B cell (primary cell): ENCODE measurements at regions not wholly inside any gene's neighbourhood (a gene's known extent, or its start where the extent isn't known, plus 50 kb on each side); places are given as distances from the start of the nearest gene placed in this dataset.

Source experiments
- ATAC-seq: fragments of 200-7000 bp; cut with Tn5 transposase; one replicate; pipeline ENCODE4 v1.10.0; 2021; ENCODE audit warnings: low read depth, mild to moderate bottlenecking, moderate number of reproducible peaks, moderate library complexity
- CTCF ChIA-PET: fragments of 350-600 bp; sonication (Branson Sonifier 250); formaldehyde crosslinking; loops from one replicate; lab custom pipeline; 2021; ENCODE audit warnings: antibody characterized with exemption, inconsistent platforms; lab: Charles Lee
- POLR2A ChIA-PET: fragments of 350-600 bp; sonication (Branson Sonifier 250); formaldehyde crosslinking; loops from one replicate; lab custom pipeline; 2021; ENCODE audit warnings: antibody characterized with exemption; lab: Charles Lee
- DNase-seq: peaks from one replicate; pipeline ENCODE4 v3.0.0; 2013
- H2AFZ ChIP-seq: 2 replicates; pipeline ENCODE4 v1.6.1; 2012; ENCODE audit warnings: mild to moderate bottlenecking, low read depth, low read length; ENCODE audit not compliant: insufficient read depth, poor library complexity, severe bottlenecking
- H3K27ac ChIP-seq, 2 donors: 1 replicate in 1 of 2; 2 replicates in 1 of 2; pipeline ENCODE4 v1.5.1; 2012 to 2013; ENCODE audit warnings: low read length in 2 of 2, mild to moderate bottlenecking in 2 of 2, moderate library complexity in 1 of 2
- H3K27me3 ChIP-seq, 4 experiments: fragments of 200-600 bp in 1 of 4; sonication (generic) in 1 of 4; replicated peaks in 1 of 4; 1 replicate in 2 of 4; 2 replicates in 2 of 4; pipeline versions ENCODE4 v1.6.1 to v1.7.0; 2013 to 2016; ENCODE audit warnings: low read length in 3 of 4, mild to moderate bottlenecking in 2 of 4, mixed read lengths in 1 of 4, moderate library complexity in 1 of 4; ENCODE audit not compliant: insufficient read depth in 4 of 4, control insufficient read depth in 3 of 4; ENCODE audit errors: control extremely low read depth in 1 of 4
- H3K36me3 ChIP-seq, 2 experiments: replicated peaks in 1 of 2; 1 replicate in 1 of 2; 2 replicates in 1 of 2; pipeline versions ENCODE4 v1.6.1 to v1.7.1; 2013; ENCODE audit warnings: low read length in 1 of 2; ENCODE audit not compliant: insufficient read depth in 2 of 2, control insufficient read depth in 1 of 2; ENCODE audit errors: control extremely low read depth in 1 of 2, extremely low read depth in 1 of 2
- H3K4me1 ChIP-seq, 2 donors: fragments of 200-600 bp in 1 of 2; sonication (generic) in 1 of 2; 1 replicate in 1 of 2; 2 replicates in 1 of 2; pipeline versions ENCODE4 v1.5.1 to v1.6.1; 2013 to 2017; ENCODE audit warnings: low read length in 2 of 2; ENCODE audit not compliant: control insufficient read depth in 2 of 2, insufficient read depth in 2 of 2
- H3K4me2 ChIP-seq: replicated peaks from 2 replicates; pipeline ENCODE3; 2012; ENCODE audit warnings: mild to moderate bottlenecking, low read depth, low read length; ENCODE audit not compliant: poor library complexity, severe bottlenecking
- H3K4me3 ChIP-seq, 5 experiments: fragments of 200-600 bp in 1 of 5; sonication (generic) in 1 of 5; 1 replicate in 3 of 5; 2 replicates in 2 of 5; pipeline versions ENCODE4 v1.5.1 to v1.7.0; 2011 to 2016; ENCODE audit warnings: low read length in 4 of 5, mild to moderate bottlenecking in 4 of 5, low read depth in 2 of 5, control low read depth in 1 of 5, moderate library complexity in 1 of 5; ENCODE audit not compliant: insufficient read depth in 1 of 5; ENCODE audit errors: control extremely low read depth in 1 of 5, extremely low read depth in 1 of 5
- H3K79me2 ChIP-seq: fragments of 200-600 bp; sonication (generic); one replicate; pipeline ENCODE4 v1.6.0; 2016; ENCODE audit warnings: low read length; ENCODE audit not compliant: control insufficient read depth, insufficient read depth
- H3K9ac ChIP-seq: fragments of 200-600 bp; sonication (generic); 2 replicates; pipeline ENCODE4 v1.6.1; 2017; ENCODE audit warnings: mild to moderate bottlenecking, low read length, moderate library complexity
- H3K9me3 ChIP-seq, 3 donors: one replicate each; pipeline versions ENCODE4 v1.6.1 to v1.7.1; 2013; ENCODE audit warnings: low read length in 2 of 3; ENCODE audit not compliant: control insufficient read depth in 2 of 3, insufficient read depth in 1 of 3; ENCODE audit errors: control extremely low read depth in 1 of 3
- H4K20me1 ChIP-seq: 2 replicates; pipeline ENCODE4 v1.6.0; 2012; ENCODE audit warnings: mild to moderate bottlenecking, low read length; ENCODE audit not compliant: insufficient read depth, control insufficient read depth, poor library complexity, severe bottlenecking
- H3K27ac Mint-ChIP-seq: one replicate; pipeline ENCODE4 v1.8.0; 2021; ENCODE audit warnings: mixed read lengths
- H3K27me3 Mint-ChIP-seq: one replicate; pipeline ENCODE4 v1.8.0; 2021; ENCODE audit warnings: mixed read lengths
- H3K4me1 Mint-ChIP-seq: one replicate; pipeline ENCODE4 v1.8.0; 2021; ENCODE audit warnings: mixed read lengths
- H3K4me3 Mint-ChIP-seq: one replicate; pipeline ENCODE4 v1.8.0; 2021; ENCODE audit warnings: mixed read lengths
- H3K9me3 Mint-ChIP-seq: one replicate; pipeline ENCODE4 v1.8.0; 2022; ENCODE audit warnings: mixed read lengths; ENCODE audit not compliant: insufficient read depth
- CTCF ChIP-seq: fragments of 200-600 bp; IDR thresholded peaks from one replicate; pipeline ENCODE4 v1.8.0; 2022; ENCODE audit warnings: antibody characterized with exemption, mild to moderate bottlenecking
- EZH2 ChIP-seq: IDR thresholded peaks from 2 replicates; pipeline ENCODE4 v1.6.1; 2012; ENCODE audit warnings: borderline replicate concordance, low read depth, mild to moderate bottlenecking, moderate library complexity, low read length; ENCODE audit not compliant: insufficient read depth, poor library complexity, severe bottlenecking
- WGBS: methylation state at CpG from one replicate; pipeline ENCODE4 v1.1.5; 2013; ENCODE audit warnings: missing lambda C conversion rate; ENCODE audit not compliant: insufficient coverage; 5-methylcytosine and 5-hydroxymethylcytosine counted together
- intact Hi-C: fragments of 100-400 bp; cut with micrococcal nuclease; formaldehyde crosslinking; loops from one replicate; pipeline ENCODE4 v1.10.0; 2022

GRCh38 chr12:46438719-46439319, 66.2 kb upstream of the SLC38A2 start:
- H3K4me1 Mint-ChIP-seq, result peaks cover 2% of the 10 kb centered on the region
- ATAC-seq, result no peak
- no peaks in the 10 kb centered on the region for H3K27me3 Mint-ChIP-seq

GRCh38 chr12:46438256-46438655, 65.7 kb upstream of the SLC38A2 start:
- H3K27me3 ChIP-seq, result no peaks in the 10 kb centered on the region

More at GRCh38 chr12:46438719-46439319, 66.2 kb upstream of the SLC38A2 start:
- no peak overlapping the region for H2AFZ ChIP-seq
- no peak overlapping the region for H3K4me3 Mint-ChIP-seq
- WGBS, result 95% methylated on average over 6 of the region's 7 CpGs
- DNase-seq, result no peak
- H3K79me2 ChIP-seq, result no peaks in the 10 kb centered on the region
- H3K4me2 ChIP-seq, result no peak overlapping the region
- TF ChIP-seq CTCF (no peak), EZH2 (no peak)
- H3K36me3 ChIP-seq, result peaks cover 0 to 2% of the 10 kb centered on the region in 2 experiments
- no peak overlapping the region for H3K27ac Mint-ChIP-seq
- no peak overlapping the region for H3K9ac ChIP-seq
- H3K27ac ChIP-seq, result no peak overlapping the region
- ChIA-PET POLR2A (no interaction called here), CTCF (no interaction called here)
- no peaks in the 10 kb centered on the region for H3K4me1 ChIP-seq
- no peaks in the 10 kb centered on the region for H3K9me3 ChIP-seq
- no peak overlapping the region for H3K4me3 ChIP-seq
- no peaks in the 10 kb centered on the region for H4K20me1 ChIP-seq
- no peaks in the 10 kb centered on the region for H3K27me3 ChIP-seq
- H3K9me3 Mint-ChIP-seq, result no peaks in the 10 kb centered on the region
- intact Hi-C loops, result no loop called here

More at GRCh38 chr12:46438256-46438655, 65.7 kb upstream of the SLC38A2 start:
- Histone ChIP-seq H3K9me3 (no peaks in the 10 kb centered on the region), H3K4me2 (no peak overlapping the region), H3K27ac (no peak overlapping the region), H3K36me3 (peaks cover 0 to 2% of the 10 kb centered on the region in 2 experiments), H3K4me3 (no peak overlapping the region), H4K20me1 (no peaks in the 10 kb centered on the region), H3K4me1 (no peaks in the 10 kb centered on the region), H2AFZ (no peak overlapping the region), H3K9ac (no peak overlapping the region), H3K79me2 (no peaks in the 10 kb centered on the region)
- TF ChIP-seq EZH2 (no peak), CTCF (no peak)
- WGBS, result 100% methylated on average over 1 of the region's 4 CpGs
- ATAC-seq, result no peak
- peaks cover 2% of the 10 kb centered on the region for H3K4me1 Mint-ChIP-seq
- no peak overlapping the region for H3K4me3 Mint-ChIP-seq
- no peaks in the 10 kb centered on the region for H3K9me3 Mint-ChIP-seq
- DNase-seq, result no peak
- POLR2A ChIA-PET, result no interaction called here
- CTCF ChIA-PET, result no interaction called here
- intact Hi-C loops, result no loop called here
- H3K27me3 Mint-ChIP-seq, result no peaks in the 10 kb centered on the region
- H3K27ac Mint-ChIP-seq, result no peak overlapping the region
